ENCODE measurements at regions not wholly inside any gene's neighbourhood (a gene's known extent, or its start where the extent isn't known, plus 50 kb on each side); places are given as distances from the start of the nearest gene placed in this dataset.

- no peak for DNase-seq (ENCODE audit: low spot score)
Observed at GRCh38 chr9:80399606-80400005, 827.8 kb downstream of the TLE4 start.

- no peak for DNase-seq (ENCODE audit: low spot score)
Observed at GRCh38 chr9:80387828-80388227, 816.1 kb downstream of the TLE4 start.

GRCh38 chr9:80385246-80385645 lies 813.5 kb downstream of the TLE4 start:
- DNase-seq (ENCODE audit: low spot score) = no peak

GRCh38 chr9:80383331-80383730 lies 811.6 kb downstream of the TLE4 start:
- no peak for DNase-seq (ENCODE audit: low spot score)

- DNase-seq (ENCODE audit: low spot score) = no peak
Observed at GRCh38 chr9:80382211-80382891, 810.6 kb downstream of the TLE4 start.

GRCh38 chr9:80380301-80380700 lies 808.5 kb downstream of the TLE4 start:
- no peak for DNase-seq (ENCODE audit: low spot score)

- no peak for DNase-seq (ENCODE audit: low spot score)
Observed at GRCh38 chr9:80378669-80379293, 807.0 kb downstream of the TLE4 start.

GRCh38 chr9:80376180-80376579 lies 804.4 kb downstream of the TLE4 start:
- DNase-seq (ENCODE audit: low spot score) = no peak

GRCh38 chr9:80375477-80375876 lies 803.7 kb downstream of the TLE4 start:
- DNase-seq (ENCODE audit: low spot score) = no peak

GRCh38 chr9:80369641-80370040 lies 797.9 kb downstream of the TLE4 start:
- DNase-seq (ENCODE audit: low spot score) = no peak

- DNase-seq (ENCODE audit: low spot score) = no peak
Observed at GRCh38 chr9:80366626-80367025, 794.9 kb downstream of the TLE4 start.

GRCh38 chr9:80359941-80360881 lies 788.4 kb downstream of the TLE4 start:
- no peak for DNase-seq (ENCODE audit: low spot score)

- no peak for DNase-seq (ENCODE audit: low spot score)
Observed at GRCh38 chr9:80359291-80359690, 787.5 kb downstream of the TLE4 start.

- no peak for DNase-seq (ENCODE audit: low spot score)
Observed at GRCh38 chr9:80352967-80353366, 781.2 kb downstream of the TLE4 start.

- no peak for DNase-seq (ENCODE audit: low spot score)
Observed at GRCh38 chr9:80351612-80352011, 779.8 kb downstream of the TLE4 start.

- DNase-seq (ENCODE audit: low spot score) = no peak
Observed at GRCh38 chr9:80326105-80326504, 754.3 kb downstream of the TLE4 start.

GRCh38 chr9:80320916-80321315 lies 749.2 kb downstream of the TLE4 start:
- no peak for DNase-seq (ENCODE audit: low spot score)

- DNase-seq (ENCODE audit: low spot score) = no peak
Observed at GRCh38 chr9:80320480-80320879, 748.7 kb downstream of the TLE4 start.

GRCh38 chr9:80305136-80305535 lies 733.4 kb downstream of the TLE4 start:
- no peak for DNase-seq (ENCODE audit: low spot score)

- DNase-seq (ENCODE audit: low spot score) = no peak
Observed at GRCh38 chr9:80294955-80295354, 723.2 kb downstream of the TLE4 start.

- no peak for DNase-seq (ENCODE audit: low spot score)
Observed at GRCh38 chr9:80294318-80294717, 722.6 kb downstream of the TLE4 start.

- no peak for DNase-seq (ENCODE audit: low spot score)
Observed at GRCh38 chr9:80292231-80292630, 720.5 kb downstream of the TLE4 start.
